GM18870 (cell line): ENCODE measurements at regions not wholly inside any gene's neighbourhood (a gene's known extent, or its start where the extent isn't known, plus 50 kb on each side); places are given as distances from the start of the nearest gene placed in this dataset.

Source experiments
- ATAC-seq: cut with Tn5 transposase; IDR thresholded peaks from one replicate; pipeline ENCODE4 v1.9.1; 2021; ENCODE audit warnings: moderate library complexity; ENCODE audit not compliant: unreplicated experiment

- no peak for ATAC-seq
These were observed 293.2 kb upstream of the SLC7A11 start for GRCh38 chr4:138535316-138535715.

GRCh38 chr4:138522366-138522765, 280.2 kb upstream of the SLC7A11 start:
- peak; percentile 85 for ATAC-seq

GRCh38 chr4:138521809-138522208, 279.7 kb upstream of the SLC7A11 start:
- no peak for ATAC-seq

GRCh38 chr4:138519436-138519835, 277.3 kb upstream of the SLC7A11 start:
- ATAC-seq, result no peak

- ATAC-seq, result no peak
These were observed 271.4 kb upstream of the SLC7A11 start for GRCh38 chr4:138513535-138513934.

GRCh38 chr4:138512756-138513155, 270.6 kb upstream of the SLC7A11 start:
- no peak for ATAC-seq

GRCh38 chr4:138510053-138510452, 267.9 kb upstream of the SLC7A11 start:
- ATAC-seq, result no peak

- no peak for ATAC-seq
These were observed 267.2 kb upstream of the SLC7A11 start for GRCh38 chr4:138509346-138509745.

GRCh38 chr4:138507522-138507921, 265.4 kb upstream of the SLC7A11 start:
- ATAC-seq, result no peak

GRCh38 chr4:138501614-138502013, 259.5 kb upstream of the SLC7A11 start:
- no peak for ATAC-seq

- ATAC-seq, result no peak
These were observed 258.7 kb upstream of the SLC7A11 start for GRCh38 chr4:138500869-138501268.

- ATAC-seq, result no peak
These were observed 257.5 kb upstream of the SLC7A11 start for GRCh38 chr4:138499627-138500026.

GRCh38 chr4:138494931-138495330, 252.8 kb upstream of the SLC7A11 start:
- ATAC-seq, result no peak

GRCh38 chr4:138494116-138494515, 252.0 kb upstream of the SLC7A11 start:
- ATAC-seq, result no peak

- ATAC-seq, result no peak
These were observed 250.0 kb upstream of the SLC7A11 start for GRCh38 chr4:138492176-138492575.

- ATAC-seq, result no peak
These were observed 246.4 kb upstream of the SLC7A11 start for GRCh38 chr4:138488533-138488932.

- ATAC-seq, result no peak
These were observed 245.5 kb upstream of the SLC7A11 start for GRCh38 chr4:138487670-138488069.

- no peak for ATAC-seq
These were observed 245.1 kb upstream of the SLC7A11 start for GRCh38 chr4:138487230-138487629.

GRCh38 chr4:138485498-138485897, 243.3 kb upstream of the SLC7A11 start:
- no peak for ATAC-seq

GRCh38 chr4:138475116-138475515, 233.0 kb upstream of the SLC7A11 start:
- no peak for ATAC-seq

- ATAC-seq, result no peak
These were observed 231.2 kb upstream of the SLC7A11 start for GRCh38 chr4:138473339-138473738.

- ATAC-seq, result no peak
These were observed 218.6 kb upstream of the SLC7A11 start for GRCh38 chr4:138460477-138461414.

- no peak for ATAC-seq
These were observed 216.6 kb upstream of the SLC7A11 start for GRCh38 chr4:138458751-138459150.
